GM13977 (cell line): ENCODE measurements at regions not wholly inside any gene's neighbourhood (a gene's known extent, or its start where the extent isn't known, plus 50 kb on each side); places are given as distances from the start of the nearest gene placed in this dataset.

Experiments
- DNase-seq: peaks from one replicate; pipeline ENCODE4 v3.0.0; 2012; ENCODE audit warnings: low spot score
- in situ Hi-C: fragments of 300-500 bp; cut with MboI; formaldehyde crosslinking; loops from one replicate; pipeline ENCODE4 v1.12.0; 2022; ENCODE audit warnings: low sequenced_read_pairs, low pct_unique_long_range_greater_than_20kb, mixed read lengths, inconsistent platforms; ENCODE audit not compliant: unreplicated experiment
- TF ChIP-seq, protein P1 (sequence below): IDR thresholded peaks from 2 replicates; pipeline ENCODE4 v1.5.1; 2012; ENCODE audit warnings: mild to moderate bottlenecking, control low read depth; ENCODE audit not compliant: insufficient read depth; ENCODE audit errors: extremely low read depth, missing control alignments

DNA sequence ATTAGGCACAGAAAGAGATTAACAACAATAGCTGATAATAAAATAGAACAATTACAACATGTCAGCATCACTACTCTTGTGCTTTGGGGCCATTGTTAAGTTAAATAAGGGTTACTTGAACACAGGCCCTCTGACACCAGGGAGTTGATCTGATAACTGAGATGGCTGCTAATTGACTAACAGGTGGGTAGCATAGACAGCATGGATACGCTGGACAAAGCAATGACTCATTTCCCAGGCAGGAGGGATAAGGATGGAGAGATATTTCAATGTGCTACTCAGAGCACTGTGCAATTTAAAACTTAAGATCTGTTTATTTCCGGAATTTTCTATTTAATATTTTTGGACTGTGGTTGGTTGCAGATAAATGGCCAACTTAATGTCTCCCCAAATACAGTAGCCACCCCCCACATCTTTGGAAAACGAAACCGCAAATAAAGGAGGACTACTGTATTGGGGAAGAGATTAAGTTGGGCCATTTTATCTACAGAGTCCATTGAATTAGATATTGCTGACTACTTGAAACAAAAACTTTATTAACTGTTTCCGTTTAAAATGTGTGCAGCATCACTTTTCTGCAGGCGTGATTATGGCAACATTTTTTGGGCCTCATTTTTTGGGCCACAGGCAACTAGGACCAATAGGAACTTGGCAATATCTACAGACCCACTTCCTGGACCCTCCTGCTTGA is 200.6 kb upstream of the KLF3 start:
- in situ Hi-C loops = no loop called here
- TF ChIP-seq, protein P1, sequence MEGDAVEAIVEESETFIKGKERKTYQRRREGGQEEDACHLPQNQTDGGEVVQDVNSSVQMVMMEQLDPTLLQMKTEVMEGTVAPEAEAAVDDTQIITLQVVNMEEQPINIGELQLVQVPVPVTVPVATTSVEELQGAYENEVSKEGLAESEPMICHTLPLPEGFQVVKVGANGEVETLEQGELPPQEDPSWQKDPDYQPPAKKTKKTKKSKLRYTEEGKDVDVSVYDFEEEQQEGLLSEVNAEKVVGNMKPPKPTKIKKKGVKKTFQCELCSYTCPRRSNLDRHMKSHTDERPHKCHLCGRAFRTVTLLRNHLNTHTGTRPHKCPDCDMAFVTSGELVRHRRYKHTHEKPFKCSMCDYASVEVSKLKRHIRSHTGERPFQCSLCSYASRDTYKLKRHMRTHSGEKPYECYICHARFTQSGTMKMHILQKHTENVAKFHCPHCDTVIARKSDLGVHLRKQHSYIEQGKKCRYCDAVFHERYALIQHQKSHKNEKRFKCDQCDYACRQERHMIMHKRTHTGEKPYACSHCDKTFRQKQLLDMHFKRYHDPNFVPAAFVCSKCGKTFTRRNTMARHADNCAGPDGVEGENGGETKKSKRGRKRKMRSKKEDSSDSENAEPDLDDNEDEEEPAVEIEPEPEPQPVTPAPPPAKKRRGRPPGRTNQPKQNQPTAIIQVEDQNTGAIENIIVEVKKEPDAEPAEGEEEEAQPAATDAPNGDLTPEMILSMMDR = no peak
- no peak for DNase-seq

DNA sequence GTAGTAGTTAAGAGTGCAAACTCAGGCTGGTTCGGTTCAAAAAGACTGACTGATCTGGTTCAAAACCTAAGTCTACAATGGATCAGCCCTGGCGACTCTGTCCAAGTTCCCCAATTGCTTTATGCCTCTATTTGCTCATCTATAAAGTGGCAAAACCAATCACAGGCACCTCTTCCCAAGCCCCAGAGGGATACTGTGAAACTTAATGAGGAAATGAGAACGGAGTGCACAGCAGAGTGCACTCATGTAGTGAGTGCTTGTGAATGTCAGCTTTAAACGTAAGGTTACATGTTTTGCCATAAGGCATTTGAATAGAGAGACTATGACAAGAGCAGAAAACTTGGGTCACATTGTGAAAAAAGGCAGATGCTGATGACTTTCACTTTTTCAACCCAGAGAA is 199.7 kb upstream of the KLF3 start:
- TF ChIP-seq, protein P1 = no peak
- DNase-seq = no peak
- in situ Hi-C loops = no loop called here

DNA sequence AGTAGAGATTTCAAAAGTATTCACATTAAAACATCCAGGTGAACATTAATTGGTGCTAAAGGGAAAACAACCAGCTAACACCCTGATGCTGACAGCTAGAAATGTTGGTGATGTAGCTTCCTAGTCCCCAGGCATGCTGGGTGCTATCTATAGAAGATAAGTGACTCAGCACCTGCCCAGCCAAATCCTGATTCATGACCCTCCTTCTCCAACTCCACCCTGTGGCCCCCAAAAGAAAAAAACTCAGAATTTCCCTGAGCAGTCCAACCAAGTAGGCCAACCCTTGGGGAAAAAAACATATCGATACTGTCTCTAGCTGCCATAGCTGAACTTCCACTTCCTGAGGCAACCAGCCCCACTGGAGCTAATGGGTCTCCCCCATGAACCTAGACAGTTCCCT is 197.6 kb upstream of the KLF3 start:
- TF ChIP-seq, protein P1 = no peak
- no peak for DNase-seq
- in situ Hi-C loops = no loop called here

DNA sequence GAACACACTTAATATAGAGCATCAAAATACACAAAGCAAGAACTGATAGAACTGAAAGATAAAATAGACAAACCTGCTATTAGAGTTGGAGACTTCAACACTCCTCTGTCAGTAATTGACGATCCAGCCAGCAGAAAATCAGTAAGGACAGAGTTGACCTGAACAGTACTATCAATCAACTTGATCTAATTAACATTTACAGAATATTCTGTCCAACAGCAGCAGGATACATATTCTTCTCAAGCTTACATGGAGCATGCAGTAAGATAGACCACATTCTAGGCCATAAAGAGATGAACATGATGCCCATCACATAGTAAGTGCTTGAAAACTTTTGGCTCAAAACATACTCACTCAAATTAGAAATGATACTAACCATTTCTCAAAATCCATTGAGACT is 196.7 kb upstream of the KLF3 start:
- TF ChIP-seq, protein P1 = no peak
- no peak for DNase-seq
- in situ Hi-C loops = no loop called here

DNA sequence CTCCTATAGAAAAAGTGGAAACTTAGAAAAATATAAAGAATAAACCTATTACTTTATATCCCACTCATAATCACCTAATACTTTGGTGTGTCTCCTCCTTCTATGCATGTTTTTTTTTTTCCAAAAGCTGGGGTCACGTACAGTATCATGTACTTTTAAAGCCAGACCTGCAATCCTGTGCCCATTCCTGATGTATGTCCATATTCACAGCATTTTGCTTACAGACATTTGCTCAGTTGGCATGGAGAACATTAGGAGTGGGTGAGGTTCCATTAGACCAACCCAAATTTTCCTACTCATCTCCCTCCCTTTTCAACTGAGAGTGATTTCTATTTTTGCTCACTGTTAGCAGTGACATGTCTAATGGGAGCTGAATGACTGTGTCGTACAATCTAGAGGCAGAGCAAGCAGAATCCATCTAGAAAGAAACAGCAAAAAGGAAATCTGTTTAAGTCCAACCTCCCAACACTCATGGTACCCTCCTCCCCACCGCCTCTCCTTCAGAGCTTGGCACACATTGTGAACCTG is 195.6 kb upstream of the KLF3 start:
- in situ Hi-C loops = no loop called here
- no peak for DNase-seq

DNA sequence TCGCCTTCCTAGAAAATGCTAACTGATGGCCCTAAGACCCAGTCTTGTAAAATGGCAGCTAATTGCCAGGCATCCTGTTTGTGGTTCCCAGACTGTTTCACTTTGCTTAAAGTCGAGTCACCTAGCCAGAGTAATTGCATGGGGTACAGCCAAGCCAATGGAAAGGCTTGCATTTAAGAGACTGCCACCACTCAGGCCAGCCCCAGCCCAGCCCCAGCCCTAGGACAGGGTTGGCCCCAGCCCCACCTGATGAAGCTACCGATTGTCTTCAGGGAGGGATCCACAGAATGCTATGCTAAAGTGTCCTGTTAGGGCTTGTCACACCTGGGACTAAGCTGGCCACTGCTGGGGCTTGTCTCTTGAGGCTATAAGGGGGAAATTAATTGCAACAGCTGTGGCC is 194.6 kb upstream of the KLF3 start:
- in situ Hi-C loops = no loop called here
- TF ChIP-seq, protein P1 = no peak
- DNase-seq = no peak

More for the DNA sequence above, 195.6 kb upstream of the KLF3 start:
- TF ChIP-seq, protein P1 = no peak
